Right ventricle myocardium superior (tissue), 1 donor: ENCODE measurements at regions not wholly inside any gene's neighbourhood (a gene's known extent, or its start where the extent isn't known, plus 50 kb on each side); places are given as distances from the start of the nearest gene placed in this dataset.

Experiments
- ATAC-seq: fragments of 200-7000 bp; cut with Tn5 transposase; one replicate; pipeline ENCODE4 v1.9.1; 2020; ENCODE audit warnings: mild to moderate bottlenecking; ENCODE audit not compliant: poor library complexity
- DNase-seq: peaks from one replicate; pipeline ENCODE4 v3.0.0-alpha.2; 2020
- intact Hi-C: fragments of 100-400 bp; cut with DNase I; formaldehyde crosslinking; loops from one replicate; pipeline ENCODE4 v1.11.2; 2022
- donor health status: DM: no; HTN: yes; CAD: no; lungs with severe emphysema.

- DNase-seq (no peak), ATAC-seq (no peak)
- intact Hi-C loops, result no loop called here
Measured at GRCh38 chr20:10763112-10763511, 89.3 kb upstream of the JAG1 start.

GRCh38 chr20:10769700-10770099 lies 95.9 kb upstream of the JAG1 start:
- DNase-seq (no peak), ATAC-seq (no peak)
- intact Hi-C loops, result no loop called here

GRCh38 chr20:10770753-10771152 lies 97.0 kb upstream of the JAG1 start:
- ATAC-seq (no peak), DNase-seq (no peak)
- intact Hi-C loops, result no loop called here

- ATAC-seq (no peak), DNase-seq (no peak)
- intact Hi-C loops, result no loop called here
Measured at GRCh38 chr20:10771435-10772140, 97.8 kb upstream of the JAG1 start.

- intact Hi-C loops, result no loop called here
- ATAC-seq (peak; percentile 80), DNase-seq (no peak)
Measured at GRCh38 chr20:10774357-10774943, 100.7 kb upstream of the JAG1 start.

GRCh38 chr20:10777710-10778109 lies 103.9 kb upstream of the JAG1 start:
- intact Hi-C loops, result no loop called here
- ATAC-seq, result no peak

GRCh38 chr20:10779911-10780310 lies 106.1 kb upstream of the JAG1 start:
- no peak for ATAC-seq
- no peak for DNase-seq
- intact Hi-C loops, result no loop called here

More at GRCh38 chr20:10777710-10778109, 103.9 kb upstream of the JAG1 start:
- DNase-seq, result no peak

GRCh38 chr20:10780901-10781300 lies 107.1 kb upstream of the JAG1 start:
- intact Hi-C loops, result no loop called here
- DNase-seq, result no peak
- no peak for ATAC-seq

- intact Hi-C loops, result no loop called here
- ATAC-seq (no peak), DNase-seq (no peak)
Measured at GRCh38 chr20:10781526-10781925, 107.7 kb upstream of the JAG1 start.

- ATAC-seq, result no peak
Measured at GRCh38 chr20:10783707-10784553, 110.1 kb upstream of the JAG1 start.

GRCh38 chr20:10784554-10785183 lies 110.9 kb upstream of the JAG1 start:
- intact Hi-C loops, result no loop called here
- DNase-seq, result no peak
- no peak for ATAC-seq

More at GRCh38 chr20:10783707-10784553, 110.1 kb upstream of the JAG1 start:
- no peak for DNase-seq
- intact Hi-C loops, result no loop called here

GRCh38 chr20:10786678-10787077 lies 112.9 kb upstream of the JAG1 start:
- no peak for ATAC-seq
- intact Hi-C loops, result no loop called here
- no peak for DNase-seq

- no peak for ATAC-seq
- intact Hi-C loops, result no loop called here
- DNase-seq, result no peak
Measured at GRCh38 chr20:10788055-10788454, 114.3 kb upstream of the JAG1 start.

- intact Hi-C loops, result no loop called here
- ATAC-seq, result peak; percentile 69
Measured at GRCh38 chr20:10788877-10789276, 115.1 kb upstream of the JAG1 start.

GRCh38 chr20:10789386-10789785 lies 115.6 kb upstream of the JAG1 start:
- intact Hi-C loops, result no loop called here
- no peak for ATAC-seq

More at GRCh38 chr20:10788877-10789276, 115.1 kb upstream of the JAG1 start:
- DNase-seq, result peak; percentile 48

GRCh38 chr20:10790013-10790412 lies 116.2 kb upstream of the JAG1 start:
- DNase-seq (no peak), ATAC-seq (no peak)
- intact Hi-C loops, result no loop called here

More at GRCh38 chr20:10789386-10789785, 115.6 kb upstream of the JAG1 start:
- no peak for DNase-seq

GRCh38 chr20:10792291-10792690 lies 118.5 kb upstream of the JAG1 start:
- DNase-seq (no peak), ATAC-seq (no peak)
- intact Hi-C loops, result no loop called here

- ATAC-seq, result no peak
- intact Hi-C loops, result no loop called here
- DNase-seq, result no peak
Measured at GRCh38 chr20:10793766-10794165, 120.0 kb upstream of the JAG1 start.

- intact Hi-C loops, result no loop called here
- no peak for DNase-seq
- no peak for ATAC-seq
Measured at GRCh38 chr20:10794765-10795164, 121.0 kb upstream of the JAG1 start.
